ENCODE measurements at regions not wholly inside any gene's neighbourhood (a gene's known extent, or its start where the extent isn't known, plus 50 kb on each side); places are given as distances from the start of the nearest gene placed in this dataset.
"Not testable (repeated sequence)": the region's sequence is repeated elsewhere in the genome, so short reads cannot be mapped to it uniquely, and the experiment has no call there.

DNA sequence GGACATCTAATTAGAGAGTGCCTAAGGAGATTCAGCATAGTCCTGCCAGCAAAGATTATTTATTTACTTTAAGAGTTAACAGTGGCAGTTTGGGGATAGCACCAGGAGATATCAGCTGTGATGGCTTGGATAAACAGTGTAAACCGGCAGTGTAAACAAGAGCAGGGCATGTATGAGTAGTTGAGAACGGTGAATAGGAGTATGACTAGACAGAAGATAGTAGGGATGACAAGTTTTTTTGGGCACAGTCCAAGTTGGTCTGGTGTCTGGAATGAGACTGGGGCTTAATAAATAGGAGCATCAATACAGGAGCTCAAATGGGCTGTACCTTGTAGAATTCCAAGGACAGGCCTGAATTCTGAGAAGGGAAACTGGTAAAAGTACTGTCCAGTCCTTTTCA lies 123.0 kb upstream of the MDFIC2 start:
- H3K27ac Mint-ChIP-seq, H3K9me3 Mint-ChIP-seq, H3K4me1 Mint-ChIP-seq, DNase-seq, H3K4me3 Mint-ChIP-seq, ATAC-seq: not testable (repeated sequence)
- H3K27me3 Mint-ChIP-seq = peaks cover 42% of the 10 kb centered on the region

DNA sequence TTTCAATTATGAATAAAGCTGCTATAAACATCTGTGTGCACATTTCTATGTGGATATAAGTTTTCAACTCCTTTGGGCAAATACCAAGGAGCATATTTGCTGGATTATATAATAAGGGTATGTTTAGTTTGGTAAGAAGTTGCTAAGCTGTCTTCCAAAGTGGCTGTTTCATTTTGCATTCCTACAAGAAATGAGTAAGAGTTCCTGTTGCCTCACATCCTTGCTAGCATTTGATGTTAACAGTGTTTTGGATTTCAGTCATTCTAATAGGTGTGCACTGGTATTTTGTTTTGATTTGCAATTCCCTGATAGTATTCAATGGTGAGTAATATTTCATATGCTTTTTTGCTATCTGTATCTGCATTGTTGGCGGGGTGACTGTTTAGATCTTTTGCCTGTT lies 120.7 kb upstream of the MDFIC2 start:
- Mint-ChIP-seq H3K4me1 (no peaks in the 10 kb centered on the region), H3K27ac (no peak overlapping the region), H3K4me3 (no peak overlapping the region), H3K9me3 (no peaks in the 10 kb centered on the region), H3K27me3 (peaks cover 33% of the 10 kb centered on the region)
- DNase-seq (no peak), ATAC-seq (no peak)

DNA sequence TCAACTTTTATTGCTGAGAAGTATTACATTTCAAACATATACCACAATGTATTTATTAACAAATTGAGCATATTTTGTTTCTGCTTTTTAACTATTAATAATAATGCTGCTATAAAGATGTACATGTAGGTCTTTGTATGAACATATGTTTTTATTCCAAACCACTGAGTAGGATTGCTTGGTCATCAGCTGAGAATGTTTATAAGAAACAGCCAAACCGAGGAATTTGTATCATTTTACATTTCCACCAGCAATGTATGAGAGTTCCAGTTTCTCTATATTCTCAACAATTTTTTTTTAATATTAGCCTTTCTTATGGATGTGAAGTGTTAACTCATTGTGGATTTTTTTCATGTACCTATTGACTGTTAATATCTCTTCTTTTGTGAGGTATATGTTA lies 119.5 kb upstream of the MDFIC2 start:
- no peak overlapping the region for H3K27ac Mint-ChIP-seq
- no peaks in the 10 kb centered on the region for H3K4me1 Mint-ChIP-seq
- no peaks in the 10 kb centered on the region for H3K9me3 Mint-ChIP-seq
- peaks cover 24% of the 10 kb centered on the region for H3K27me3 Mint-ChIP-seq
- no peak overlapping the region for H3K4me3 Mint-ChIP-seq
- DNase-seq = no peak
- no peak for ATAC-seq

- no peak for ATAC-seq
- H3K4me1 Mint-ChIP-seq = no peaks in the 10 kb centered on the region
- no peak overlapping the region for H3K27ac Mint-ChIP-seq
- DNase-seq = no peak
- H3K27me3 Mint-ChIP-seq = no peaks in the 10 kb centered on the region
- no peak overlapping the region for H3K4me3 Mint-ChIP-seq
- no peaks in the 10 kb centered on the region for H3K9me3 Mint-ChIP-seq
Observed at GRCh38 chr3:70426071-70426470, 113.6 kb upstream of the MDFIC2 start.

DNA sequence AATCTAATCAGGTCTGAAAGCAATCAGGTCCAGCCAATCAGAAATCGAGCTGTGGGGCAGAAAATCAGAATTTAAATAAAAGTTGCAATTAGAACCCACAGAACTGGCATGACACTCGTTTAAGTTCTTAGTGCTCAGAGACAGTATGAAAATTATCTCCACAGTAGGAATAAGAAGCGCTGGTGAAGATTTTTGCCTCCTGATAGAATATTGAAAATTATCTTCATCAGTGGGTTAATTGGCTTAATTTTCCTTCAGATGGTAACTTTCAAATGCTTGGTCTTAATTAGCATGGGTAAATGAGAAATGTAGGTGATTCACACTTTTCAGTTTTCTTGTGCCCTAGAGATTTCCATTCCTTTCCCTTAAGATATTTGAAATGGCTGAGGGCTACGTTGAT lies 109.1 kb upstream of the MDFIC2 start:
- no peaks in the 10 kb centered on the region for H3K9me3 Mint-ChIP-seq
- no peak overlapping the region for H3K27ac Mint-ChIP-seq
- H3K4me1 Mint-ChIP-seq = no peaks in the 10 kb centered on the region
- H3K27me3 Mint-ChIP-seq = peaks cover 20% of the 10 kb centered on the region
- ATAC-seq = no peak
- no peak overlapping the region for H3K4me3 Mint-ChIP-seq
- no peak for DNase-seq

GRCh38 chr3:70409018-70409417 lies 96.6 kb upstream of the MDFIC2 start:
- Mint-ChIP-seq H3K9me3 (peaks cover 0 to 10% of the 10 kb centered on the region in 2 donors), H3K4me1 (no peaks in the 10 kb centered on the region)

GRCh38 chr3:70400194-70400593 lies 87.8 kb upstream of the MDFIC2 start:
- Mint-ChIP-seq H3K4me1 (no peaks in the 10 kb centered on the region), H3K27me3 (peaks cover 6% of the 10 kb centered on the region), H3K9me3 (no peaks in the 10 kb centered on the region), H3K27ac (no peak overlapping the region), H3K4me3 (no peak overlapping the region)
- DNase-seq (no peak), ATAC-seq (no peak)

More at GRCh38 chr3:70409018-70409417, 96.6 kb upstream of the MDFIC2 start:
- DNase-seq = no peak
- H3K4me3 Mint-ChIP-seq = no peak overlapping the region
- no peaks in the 10 kb centered on the region for H3K27me3 Mint-ChIP-seq
- ATAC-seq = no peak
- H3K27ac Mint-ChIP-seq = no peak overlapping the region

DNA sequence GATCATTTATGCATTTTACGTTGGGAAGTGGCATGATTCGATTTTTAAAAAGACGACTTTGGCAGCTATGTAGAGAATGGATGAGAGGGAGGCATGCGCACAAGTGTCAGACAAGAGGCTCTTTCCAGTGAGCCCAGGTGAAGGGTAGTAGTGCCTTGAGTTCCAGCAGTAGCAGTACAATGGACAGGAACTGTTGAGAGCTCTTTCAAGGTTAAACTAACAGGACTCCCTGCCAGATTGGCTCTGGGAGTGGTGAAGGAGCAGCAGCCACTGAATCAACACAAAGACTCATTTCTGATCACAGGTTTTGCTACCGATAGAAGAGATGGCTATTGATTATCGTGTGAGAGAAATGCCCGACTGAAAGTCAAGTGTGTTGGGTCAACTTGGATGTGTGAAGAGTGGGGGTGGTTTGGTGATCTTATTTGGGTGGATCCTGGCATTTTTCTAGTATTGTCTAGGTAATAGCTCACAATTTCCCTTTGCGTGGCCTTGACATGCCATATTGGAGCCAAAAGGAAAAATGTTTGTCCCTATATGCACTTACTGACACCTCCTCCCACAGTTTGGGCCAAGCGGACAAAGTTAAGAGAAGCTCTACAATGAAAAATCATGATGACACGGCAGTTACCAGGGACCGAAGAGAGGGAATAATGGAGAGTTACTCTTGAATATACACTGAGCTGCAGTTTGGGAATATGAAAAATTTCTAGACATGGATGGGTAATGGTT lies 81.6 kb upstream of the MDFIC2 start:
- Mint-ChIP-seq H3K4me3 (no peak overlapping the region), H3K9me3 (no peaks in the 10 kb centered on the region), H3K4me1 (no peaks in the 10 kb centered on the region), H3K27me3 (peaks cover 6% of the 10 kb centered on the region), H3K27ac (no peak overlapping the region)
- no peak for ATAC-seq
- no peak for DNase-seq

DNA sequence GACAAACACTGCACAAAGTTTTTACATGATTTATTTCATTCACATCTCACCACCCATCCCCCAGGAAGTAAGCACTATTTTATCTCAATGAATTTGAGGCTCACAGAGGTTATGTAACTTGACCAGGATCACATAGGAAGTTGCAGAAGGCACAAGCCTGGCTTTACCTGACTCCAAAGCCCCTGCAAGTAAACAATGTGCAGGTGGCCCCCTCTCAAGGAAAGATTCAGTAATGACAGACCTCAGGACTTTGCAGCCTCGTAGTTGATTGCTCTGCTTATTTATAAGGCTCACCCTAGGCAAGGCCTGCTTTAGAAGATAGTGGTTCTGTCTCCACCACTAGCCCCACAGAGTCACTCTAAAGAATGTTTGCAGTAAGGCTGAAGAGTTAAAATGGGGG lies 79.8 kb upstream of the MDFIC2 start:
- Mint-ChIP-seq H3K27me3 (peaks cover 6% of the 10 kb centered on the region), H3K27ac (no peak overlapping the region)
- DNase-seq = no peak

GRCh38 chr3:70387889-70388288 lies 75.5 kb upstream of the MDFIC2 start:
- H3K27me3 Mint-ChIP-seq = no peaks in the 10 kb centered on the region
- H3K9me3 Mint-ChIP-seq = no peaks in the 10 kb centered on the region
- ATAC-seq = no peak
- no peak overlapping the region for H3K27ac Mint-ChIP-seq
- no peaks in the 10 kb centered on the region for H3K4me1 Mint-ChIP-seq
- no peak for DNase-seq
- H3K4me3 Mint-ChIP-seq = no peak overlapping the region

More for the DNA sequence above, 79.8 kb upstream of the MDFIC2 start:
- Mint-ChIP-seq H3K9me3 (no peaks in the 10 kb centered on the region), H3K4me3 (no peak overlapping the region), H3K4me1 (no peaks in the 10 kb centered on the region)
- no peak for ATAC-seq

DNA sequence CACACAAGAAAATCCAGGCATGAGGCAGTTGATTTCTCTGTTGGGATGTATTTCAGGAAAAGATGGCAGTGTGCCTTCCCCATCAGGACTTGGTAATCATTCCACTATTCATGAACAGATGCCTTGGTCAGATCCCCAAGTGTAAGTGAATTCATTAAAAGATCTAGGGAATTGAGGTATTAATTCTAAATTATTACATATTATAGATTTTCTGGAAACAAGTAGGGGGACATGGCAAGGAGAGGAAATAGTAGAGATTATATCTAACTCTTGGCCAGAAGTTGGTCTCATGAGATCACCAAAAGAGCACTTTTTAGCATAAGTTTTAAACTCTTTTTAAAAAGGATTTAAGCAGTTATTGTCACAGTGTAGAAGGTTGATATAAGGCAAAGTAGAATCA lies 74.4 kb upstream of the MDFIC2 start:
- no peak overlapping the region for H3K27ac Mint-ChIP-seq

DNA sequence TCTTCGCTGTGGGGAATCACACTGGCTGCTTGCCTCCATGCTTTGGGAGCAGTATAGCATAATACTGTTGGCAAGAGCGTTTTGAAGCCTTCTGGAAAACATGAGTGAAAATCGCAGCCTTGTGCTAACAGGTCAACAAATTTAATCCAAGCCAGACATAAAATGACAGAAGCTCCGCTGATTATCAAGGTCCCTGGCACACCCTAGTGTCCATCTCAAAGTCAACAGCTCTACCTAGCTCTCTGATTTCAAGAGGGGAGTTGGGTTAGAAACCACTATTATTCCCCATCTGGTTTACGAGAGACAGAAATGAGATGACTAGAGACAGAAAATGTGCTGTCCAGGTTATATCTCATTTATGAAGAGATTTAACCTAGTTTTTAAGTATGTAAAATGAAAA lies 73.6 kb upstream of the MDFIC2 start:
- no peaks in the 10 kb centered on the region for H3K4me1 Mint-ChIP-seq
- H3K27me3 Mint-ChIP-seq = peaks cover 8% of the 10 kb centered on the region
- no peak overlapping the region for H3K4me3 Mint-ChIP-seq
- H3K27ac Mint-ChIP-seq = no peak overlapping the region
- H3K9me3 Mint-ChIP-seq = no peaks in the 10 kb centered on the region
- no peak for ATAC-seq
- DNase-seq = no peak

More for the DNA sequence above, 74.4 kb upstream of the MDFIC2 start:
- H3K4me3 Mint-ChIP-seq = no peak overlapping the region
- no peaks in the 10 kb centered on the region for H3K9me3 Mint-ChIP-seq
- DNase-seq (no peak), ATAC-seq (no peak)
- H3K27me3 Mint-ChIP-seq = peaks cover under 1% of the 10 kb centered on the region
- H3K4me1 Mint-ChIP-seq = no peaks in the 10 kb centered on the region

DNA sequence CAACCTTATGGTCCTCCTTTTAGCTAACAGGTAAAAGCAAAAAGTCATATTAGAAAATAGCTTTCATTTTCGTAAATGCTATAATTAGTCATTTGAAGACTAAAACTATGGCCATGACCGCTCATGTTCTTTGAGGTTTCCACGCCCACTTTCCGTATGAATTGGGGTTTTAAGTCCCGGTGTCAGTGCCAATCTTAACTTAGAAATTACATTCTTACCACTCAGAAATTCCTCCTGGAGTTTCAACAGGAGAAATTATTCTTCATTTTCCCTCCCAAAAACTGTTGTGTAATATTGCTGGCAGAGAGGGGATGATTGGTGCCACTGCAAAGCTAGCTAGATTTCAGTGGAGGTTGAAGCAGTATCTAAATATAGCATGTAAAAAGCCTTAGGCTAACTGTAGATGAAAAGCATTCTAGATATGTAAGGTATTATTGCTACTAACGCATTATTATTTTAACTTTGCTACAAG lies 71.0 kb upstream of the MDFIC2 start:
- Mint-ChIP-seq H3K4me3 (no peak overlapping the region), H3K9me3 (no peaks in the 10 kb centered on the region), H3K27ac (no peak overlapping the region), H3K4me1 (no peaks in the 10 kb centered on the region), H3K27me3 (peaks cover 8% of the 10 kb centered on the region)
- ATAC-seq (no peak), DNase-seq (no peak)

GRCh38 chr3:70374179-70374578 lies 61.7 kb upstream of the MDFIC2 start:
- no peak for DNase-seq
- peaks cover 4 to 14% of the 10 kb centered on the region in 2 donors for H3K9me3 Mint-ChIP-seq
- H3K27ac Mint-ChIP-seq = no peak overlapping the region
- peaks cover 10% of the 10 kb centered on the region for H3K27me3 Mint-ChIP-seq
- ATAC-seq = no peak
- no peaks in the 10 kb centered on the region for H3K4me1 Mint-ChIP-seq
- H3K4me3 Mint-ChIP-seq = no peak overlapping the region
